ENCODE measurements at regions not wholly inside any gene's neighbourhood (a gene's known extent, or its start where the extent isn't known, plus 50 kb on each side); places are given as distances from the start of the nearest gene placed in this dataset.

- H3K36me3 ChIP-seq = no peaks in the 10 kb centered on the region
- intact Hi-C loops (cut with DNase I) = no loop called here
- H3K27me3 ChIP-seq = peaks cover 0 to 9% (median 0%) of the 10 kb centered on the region in 7 donors
- H3K27ac ChIP-seq = no peak overlapping the region
- TF ChIP-seq CTCF (IDR thresholded peaks at IDR 0.05) = no peak
- ATAC-seq (no peak), DNase-seq (no peak)
- WGBS, 2 donors = 90 to 98% methylated on average over 3 of the region's 3 CpGs
- H3K9me3 ChIP-seq = no peaks in the 10 kb centered on the region
- H3K4me3 ChIP-seq = no peak overlapping the region
- peaks cover 0 to 9% (median 0%) of the 10 kb centered on the region in 9 donors for H3K4me1 ChIP-seq
Measured at GRCh38 chrX:39981946-39982345, 115.8 kb downstream of the BCOR start.

GRCh38 chrX:39982948-39983347, 114.8 kb downstream of the BCOR start:
- ATAC-seq (no peak), DNase-seq (no peak)
- TF ChIP-seq CTCF (IDR thresholded peaks at IDR 0.05) = no peak
- H3K27me3 ChIP-seq = peaks cover 0 to 9% (median 0%) of the 10 kb centered on the region in 7 donors
- peaks cover 0 to 9% (median 0%) of the 10 kb centered on the region in 9 donors for H3K4me1 ChIP-seq
- intact Hi-C loops (cut with DNase I) = no loop called here
- no peak overlapping the region for H3K4me3 ChIP-seq
- no peaks in the 10 kb centered on the region for H3K9me3 ChIP-seq
- WGBS, 2 donors = 96 to 99% methylated on average over 3 of the region's 3 CpGs
- H3K27ac ChIP-seq = no peak overlapping the region
- no peaks in the 10 kb centered on the region for H3K36me3 ChIP-seq

DNA sequence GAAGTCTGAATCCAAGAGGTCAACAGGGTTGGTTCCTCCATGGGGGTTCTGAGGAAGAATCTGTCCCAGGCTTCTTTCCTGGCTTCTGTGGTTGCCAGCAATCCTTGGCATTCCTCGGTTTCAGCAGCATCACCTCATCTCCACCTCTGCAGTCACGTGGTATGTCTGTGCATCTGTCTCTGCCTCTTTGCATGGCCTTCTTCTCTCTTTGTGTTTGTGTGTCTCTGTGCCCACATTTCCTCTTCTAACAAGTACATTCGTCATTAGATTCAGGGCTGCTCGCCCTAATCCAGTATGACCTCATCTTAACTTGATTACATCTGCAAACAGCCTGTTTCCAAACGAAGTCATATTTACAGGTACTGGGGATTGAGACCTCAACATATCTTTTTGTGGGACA, 114.0 kb downstream of the BCOR start:
- Histone ChIP-seq H3K9me3 (no peaks in the 10 kb centered on the region), H3K27ac (no peak overlapping the region), H3K4me1 (peaks cover 0 to 9% (median 0%) of the 10 kb centered on the region in 9 donors), H3K36me3 (no peaks in the 10 kb centered on the region), H3K27me3 (peaks cover 0 to 12% (median 0%) of the 10 kb centered on the region in 7 donors), H3K4me3 (no peak overlapping the region)
- 56 to 69% methylated on average over 5 of the region's 5 CpGs for WGBS, 2 donors
- TF ChIP-seq CTCF (IDR thresholded peaks at IDR 0.05) = no peak
- DNase-seq = no peak
- intact Hi-C loops (cut with DNase I) = no loop called here
- peak in 1 of 8 donors; percentile 33 for ATAC-seq

DNA sequence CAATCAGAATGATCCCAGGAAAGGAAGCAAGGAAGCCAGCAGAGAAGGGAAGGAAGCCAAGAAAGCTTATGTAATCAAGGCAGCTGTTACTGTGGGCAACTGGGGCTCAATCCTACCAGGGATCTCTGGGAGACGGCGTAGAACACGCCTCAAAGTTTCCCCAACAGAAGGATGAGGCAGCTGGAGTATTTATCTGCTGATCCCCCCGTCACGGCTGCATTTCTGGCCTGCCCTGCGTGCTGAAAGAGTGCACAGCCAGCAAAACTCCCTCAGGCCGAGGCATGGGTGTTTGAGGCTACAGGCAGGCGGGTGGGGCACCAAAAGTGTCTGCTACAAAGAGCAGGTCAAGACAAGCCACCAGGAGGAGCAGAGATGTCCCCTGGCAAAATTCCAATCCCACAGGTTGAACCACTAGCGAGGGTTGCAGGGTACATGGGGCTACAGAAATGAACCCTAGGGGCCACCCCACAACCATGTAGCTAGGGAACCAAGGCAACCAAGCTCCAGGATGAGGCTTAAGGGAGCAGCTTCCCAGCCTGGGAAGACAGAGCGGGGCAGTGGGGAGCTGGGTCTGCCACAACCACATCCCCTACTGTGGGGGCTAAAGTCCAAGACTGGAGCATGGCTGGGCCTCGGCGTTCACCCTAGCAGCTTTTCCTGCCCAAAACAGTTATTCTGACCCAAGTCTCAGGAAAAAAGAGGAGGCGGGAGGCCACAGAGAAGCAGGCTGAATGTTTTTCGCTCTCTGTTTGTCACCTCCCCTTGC, 113.4 kb downstream of the BCOR start:
- H3K9me3 ChIP-seq = no peaks in the 10 kb centered on the region
- intact Hi-C loops (cut with DNase I) = no loop called here
- ATAC-seq (peak in 6 of 8 donors; percentile 46 to 65 (median 52)), DNase-seq (no peak)
- no peaks in the 10 kb centered on the region for H3K36me3 ChIP-seq
- no peak overlapping the region for H3K4me3 ChIP-seq
- peaks cover 0 to 12% (median 0%) of the 10 kb centered on the region in 7 donors for H3K27me3 ChIP-seq
- no peak for TF ChIP-seq CTCF (IDR thresholded peaks at IDR 0.05)
- WGBS, 2 donors = 62 to 68% methylated on average over 13 to 14 of the region's 14 CpGs
- H3K4me1 ChIP-seq = peaks cover 0 to 9% (median 0%) of the 10 kb centered on the region in 9 donors
- H3K27ac ChIP-seq = no peak overlapping the region

Measured in heart right ventricle (tissue), 16 donors.